Activated CD4-positive, alpha-beta T cell treated with anti-CD3 and anti-CD28 coated beads, Interleukin-2, Interleukin-6, amounts not matched to agents 100 ng/mL and 50 ng/mL, durations not matched to agents 16 hours and 8 hours (primary cell): ENCODE measurements at regions not wholly inside any gene's neighbourhood (a gene's known extent, or its start where the extent isn't known, plus 50 kb on each side); places are given as distances from the start of the nearest gene placed in this dataset.

ENCODE experiments used
- DNase-seq: peaks from one replicate; pipeline ENCODE4 v3.0.0-alpha.2; 2020

DNA sequence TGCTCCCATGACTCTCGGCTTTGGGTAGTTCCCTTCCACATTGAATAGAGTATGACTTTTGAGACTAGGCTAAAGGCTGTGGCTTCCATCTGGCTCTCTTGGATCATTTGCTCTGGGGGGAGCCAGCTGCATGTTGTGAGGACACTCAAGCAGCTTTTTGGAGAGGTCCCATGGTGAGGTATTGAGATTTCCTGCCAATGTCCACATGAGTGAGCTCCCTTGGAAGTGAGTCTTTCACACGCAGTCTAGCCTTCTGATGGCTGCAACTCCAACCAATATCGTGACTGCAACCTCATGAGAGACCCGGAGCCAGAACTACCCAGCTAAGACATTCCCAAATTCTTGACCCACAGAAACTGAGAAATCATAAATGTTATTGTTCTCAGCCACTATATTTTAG, 127.7 kb upstream of the KAZN start:
- no peak for DNase-seq

DNA sequence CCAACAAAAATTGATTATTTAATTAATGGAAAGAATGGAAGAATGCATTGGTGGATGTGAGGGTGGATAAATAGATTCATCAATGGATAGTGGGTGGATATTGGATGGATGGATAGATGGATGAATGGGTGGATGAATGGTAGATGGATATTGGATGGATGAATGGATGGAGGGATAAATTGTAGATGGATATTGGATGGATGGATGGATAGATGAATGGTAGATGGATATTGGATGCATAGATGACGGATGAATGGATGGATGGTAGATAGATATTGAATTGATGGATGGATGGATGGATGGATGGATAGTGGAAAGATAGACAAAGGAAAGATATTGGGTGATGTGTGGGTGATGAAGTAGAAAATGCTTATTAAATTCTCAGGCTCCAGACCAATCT, 123.6 kb upstream of the KAZN start:
- DNase-seq = no peak

DNA sequence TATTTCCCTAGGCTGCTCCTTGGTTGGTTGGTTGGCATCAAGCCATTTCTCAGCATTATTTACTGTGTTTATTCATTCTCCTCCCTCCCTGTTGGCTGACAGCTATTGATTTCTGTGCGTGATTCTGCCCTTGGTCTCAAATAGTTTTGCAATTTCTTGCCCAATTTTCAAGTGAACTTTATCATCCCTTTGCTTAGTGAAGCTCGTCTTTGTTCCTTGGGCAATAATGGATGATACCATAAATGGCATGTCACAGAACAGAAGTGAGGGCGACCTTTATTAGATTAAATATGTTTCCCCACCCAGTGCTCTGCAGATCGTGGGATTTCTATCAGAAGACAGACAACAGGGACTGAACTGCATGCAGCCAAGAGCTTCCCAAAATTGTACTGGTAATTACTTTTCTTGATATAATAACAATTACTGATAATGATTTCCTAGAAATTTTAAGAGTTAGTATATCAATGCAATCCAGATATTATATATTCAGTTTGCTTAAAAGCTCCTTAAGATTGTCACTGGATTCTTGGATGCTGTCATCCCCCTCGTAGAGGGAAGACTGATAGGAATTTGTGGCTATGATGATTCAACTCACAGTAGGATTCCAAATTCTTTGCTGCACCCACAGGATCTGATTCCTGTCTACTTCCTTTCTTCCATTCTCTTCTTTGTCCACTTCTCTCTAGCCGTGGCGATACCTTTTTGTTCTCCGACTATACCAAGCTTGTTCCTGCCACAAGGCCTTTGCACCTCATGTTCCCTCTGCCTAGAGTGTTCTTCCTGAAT, 122.1 kb upstream of the KAZN start:
- no peak for DNase-seq

DNA sequence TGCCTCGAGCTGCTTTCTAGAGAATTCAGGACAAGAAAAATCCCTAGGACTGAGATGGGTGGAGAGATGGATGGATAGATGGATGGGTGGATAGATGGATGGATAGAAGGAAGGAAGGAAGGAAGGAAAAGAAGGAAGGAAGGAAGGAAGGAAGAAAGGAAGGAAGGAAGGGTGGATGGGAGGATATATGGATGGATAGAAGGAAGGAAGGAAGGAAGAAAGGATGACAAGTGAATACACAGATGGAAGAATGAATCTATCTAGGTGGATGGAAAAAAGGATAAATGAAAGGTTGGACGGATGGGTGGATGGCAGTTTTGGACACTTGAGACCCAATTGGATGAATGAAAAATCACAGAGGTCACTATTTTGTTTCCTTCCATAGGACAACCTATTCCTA, 120.4 kb upstream of the KAZN start:
- DNase-seq = no peak

DNA sequence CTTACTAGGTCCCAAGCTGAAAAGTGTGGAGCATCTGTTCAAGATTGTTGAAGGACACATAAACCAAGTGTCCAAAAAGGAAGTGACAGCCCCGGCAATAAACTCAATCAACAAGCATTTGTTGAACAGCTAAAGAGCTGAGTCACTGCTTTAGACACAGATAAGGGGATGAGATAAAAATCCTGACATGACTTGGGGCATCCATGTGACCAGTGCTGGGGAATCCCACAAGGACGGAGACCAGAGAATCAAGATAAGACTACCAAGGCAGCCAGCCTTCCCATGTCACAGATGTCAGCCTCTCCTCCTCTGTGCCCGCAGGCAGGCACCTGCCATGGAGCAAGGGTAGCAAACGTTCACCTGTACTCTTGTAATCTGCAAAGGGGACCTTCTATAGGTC, 118.6 kb upstream of the KAZN start:
- no peak for DNase-seq

DNA sequence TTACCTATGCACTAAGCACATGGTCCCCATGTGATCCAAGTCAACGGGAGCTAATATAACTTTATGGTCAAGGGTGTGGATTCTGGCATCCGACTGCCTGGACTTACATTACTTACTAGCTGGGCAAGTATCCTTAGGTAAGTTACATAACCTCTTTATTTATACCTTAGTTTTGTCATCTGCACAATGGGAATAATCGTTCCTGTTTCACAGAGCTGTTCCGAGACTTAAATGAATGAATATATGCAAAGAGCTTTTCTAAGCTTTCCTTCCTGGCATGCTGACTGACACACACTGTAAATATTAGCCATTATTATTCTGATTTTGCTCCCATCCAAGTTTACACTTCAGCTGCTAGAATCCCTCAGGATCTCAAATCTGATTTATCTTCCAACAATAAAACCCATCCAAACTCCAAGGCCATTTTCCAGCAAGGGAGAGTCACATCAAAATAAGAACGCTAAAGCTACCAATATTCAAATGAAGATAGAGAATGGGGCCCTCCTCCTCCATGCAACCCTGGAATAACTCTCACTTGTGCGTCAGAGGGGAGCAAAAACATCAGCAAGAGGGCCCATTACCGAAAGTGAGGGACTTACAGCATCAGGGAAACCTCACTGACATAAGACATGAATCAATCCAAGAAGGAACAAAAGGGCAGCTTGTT, 115.6 kb upstream of the KAZN start:
- DNase-seq = no peak

DNA sequence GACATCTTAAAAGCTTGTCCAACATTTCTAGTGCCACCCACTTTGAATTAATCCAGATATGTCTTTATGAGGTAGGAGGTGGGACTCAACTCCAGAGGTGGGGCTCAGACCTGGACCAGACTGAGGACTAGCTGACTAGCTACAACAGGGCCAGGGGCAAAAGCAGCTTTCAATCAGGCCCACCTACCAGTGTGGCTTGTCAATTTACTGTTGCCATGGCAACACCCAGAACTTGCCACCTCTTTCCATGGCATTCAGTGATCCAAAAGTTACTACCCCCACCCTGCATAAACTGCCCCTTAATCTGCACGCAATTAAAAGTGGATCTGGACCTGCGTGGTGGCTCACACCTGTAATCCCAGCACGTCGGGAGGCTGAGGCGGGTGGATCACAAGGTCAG, 113.2 kb upstream of the KAZN start:
- no peak for DNase-seq

DNA sequence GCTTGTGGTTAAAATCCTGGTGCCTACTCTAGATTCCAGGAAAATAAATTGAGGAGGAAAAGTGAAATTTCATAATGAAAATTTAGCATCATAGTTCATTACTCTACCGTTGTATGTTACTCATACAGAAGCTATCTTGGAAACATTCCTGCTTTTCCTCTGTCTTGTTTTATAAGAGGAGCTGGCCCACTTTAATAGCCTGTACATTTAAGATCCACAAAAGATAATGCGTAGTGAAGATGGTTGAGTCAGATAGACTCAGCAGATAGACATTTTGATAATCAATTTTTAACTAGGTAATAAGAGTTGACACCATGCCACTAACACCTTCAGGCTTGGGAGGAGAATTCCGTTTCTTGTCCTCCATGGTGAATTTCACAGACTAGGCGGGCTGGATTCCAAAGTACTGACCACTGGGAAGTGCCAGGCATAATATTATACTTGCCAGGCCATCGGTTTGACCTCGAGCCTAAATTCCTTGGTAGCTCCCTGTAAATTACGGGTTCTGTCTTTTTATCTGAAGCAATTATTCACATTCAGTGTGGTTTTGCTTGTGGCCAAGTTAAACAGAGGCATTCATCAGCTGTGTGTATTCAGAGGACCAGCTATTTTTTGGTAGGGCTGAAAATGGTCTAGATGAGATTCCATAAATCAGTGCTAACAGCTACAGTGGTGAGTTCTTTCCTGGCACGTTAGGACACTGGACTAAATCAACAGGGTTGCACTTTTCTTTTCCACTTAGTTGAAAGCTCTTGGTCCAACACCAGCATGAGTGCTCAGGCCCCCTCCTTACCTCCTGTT, 111.9 kb upstream of the KAZN start:
- DNase-seq = no peak

DNA sequence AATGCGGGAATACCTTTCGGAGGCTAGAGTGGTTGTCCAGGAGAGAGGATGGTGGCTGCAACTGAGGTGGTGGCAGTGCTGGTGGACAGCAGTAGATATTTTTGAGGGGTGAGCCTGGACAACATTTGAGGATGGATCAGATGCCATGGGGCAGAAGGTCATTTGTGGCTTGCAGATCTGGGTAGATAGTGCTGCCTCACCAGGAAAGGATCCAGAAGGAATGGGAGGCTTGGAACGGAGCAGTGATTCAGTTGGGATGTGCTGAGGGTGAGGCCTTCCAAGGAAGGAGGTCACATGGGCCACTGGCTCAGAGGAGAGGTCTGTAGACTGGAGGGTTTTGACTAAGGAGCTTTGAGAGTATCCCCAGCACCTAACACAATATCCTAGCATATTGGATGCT, 110.8 kb upstream of the KAZN start:
- no peak for DNase-seq

DNA sequence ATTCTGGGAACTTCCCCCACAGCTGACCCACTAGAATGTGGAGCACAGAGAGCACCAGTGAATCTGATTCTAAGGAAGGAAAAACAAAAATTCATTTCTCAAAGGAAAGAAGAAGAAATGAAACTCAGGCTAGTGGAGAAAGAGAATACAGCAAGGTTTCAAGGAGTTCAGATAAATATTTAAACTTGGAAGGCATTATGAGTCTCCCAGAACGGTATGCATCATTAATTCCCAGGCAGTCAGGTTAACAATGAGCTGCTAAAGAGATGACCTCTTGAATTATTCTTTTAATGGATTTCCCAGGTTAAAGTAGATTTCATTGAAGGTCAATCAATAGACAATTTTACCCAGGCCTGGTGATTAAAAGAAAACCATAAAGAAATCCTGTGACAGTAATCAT, 103.6 kb upstream of the KAZN start:
- no peak for DNase-seq

DNA sequence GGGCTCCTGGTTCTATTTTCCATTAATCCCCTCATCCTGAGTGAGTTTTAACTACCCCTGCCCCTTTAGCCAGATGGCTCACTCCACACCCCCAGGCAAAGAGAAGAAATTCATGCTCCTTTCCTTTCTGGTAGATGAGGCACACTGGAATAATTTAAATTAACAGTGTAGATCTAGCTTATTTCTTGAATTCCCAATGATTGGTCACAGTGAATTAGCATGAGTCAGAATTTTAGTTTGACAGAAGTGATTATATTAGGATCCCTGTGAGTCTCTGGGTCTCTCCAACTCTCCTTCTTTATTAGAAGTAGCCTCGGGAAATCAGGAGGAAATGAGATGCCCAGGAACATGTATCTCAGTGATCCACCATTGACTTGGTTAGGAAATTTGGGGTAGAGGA, 103.1 kb upstream of the KAZN start:
- DNase-seq = no peak

DNA sequence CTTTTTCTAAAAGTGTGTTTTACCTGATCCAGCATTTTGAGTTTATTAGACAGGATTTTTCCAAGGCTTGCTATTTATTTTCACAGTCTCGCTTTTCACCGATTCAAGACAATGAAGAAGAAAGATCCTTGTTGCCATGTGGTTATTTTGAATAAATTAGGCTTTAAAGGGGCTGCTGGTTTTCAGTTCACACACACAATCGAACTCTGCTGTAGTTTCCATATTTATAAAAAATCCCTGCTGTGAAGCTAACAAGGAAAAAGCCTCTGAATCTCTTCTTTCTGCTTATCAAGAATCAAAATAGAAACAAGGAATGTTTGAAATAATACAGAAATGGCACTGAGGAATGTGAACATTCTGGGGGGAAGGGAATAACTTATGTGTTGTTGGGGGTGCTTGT, 102.5 kb upstream of the KAZN start:
- DNase-seq = no peak

DNA sequence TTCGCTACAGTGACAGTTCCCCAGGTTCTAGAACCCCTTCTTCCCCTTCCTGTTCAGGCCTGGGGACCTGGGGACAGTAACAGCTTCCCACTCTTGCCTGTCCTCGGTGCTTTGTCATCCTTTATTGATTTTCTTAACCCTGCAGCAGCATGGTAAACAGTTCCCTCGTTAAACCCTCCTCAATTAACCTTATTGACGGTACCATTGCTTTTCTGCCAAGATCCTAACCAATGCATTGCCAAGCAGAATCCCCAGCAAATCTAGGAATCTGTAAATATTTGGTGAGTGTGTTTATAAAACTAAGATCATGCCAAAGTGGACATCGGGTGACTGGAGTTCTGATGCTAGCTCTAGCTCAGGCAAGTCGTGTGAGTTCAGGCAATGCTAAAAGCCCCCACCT, 99.6 kb upstream of the KAZN start:
- no peak for DNase-seq

DNA sequence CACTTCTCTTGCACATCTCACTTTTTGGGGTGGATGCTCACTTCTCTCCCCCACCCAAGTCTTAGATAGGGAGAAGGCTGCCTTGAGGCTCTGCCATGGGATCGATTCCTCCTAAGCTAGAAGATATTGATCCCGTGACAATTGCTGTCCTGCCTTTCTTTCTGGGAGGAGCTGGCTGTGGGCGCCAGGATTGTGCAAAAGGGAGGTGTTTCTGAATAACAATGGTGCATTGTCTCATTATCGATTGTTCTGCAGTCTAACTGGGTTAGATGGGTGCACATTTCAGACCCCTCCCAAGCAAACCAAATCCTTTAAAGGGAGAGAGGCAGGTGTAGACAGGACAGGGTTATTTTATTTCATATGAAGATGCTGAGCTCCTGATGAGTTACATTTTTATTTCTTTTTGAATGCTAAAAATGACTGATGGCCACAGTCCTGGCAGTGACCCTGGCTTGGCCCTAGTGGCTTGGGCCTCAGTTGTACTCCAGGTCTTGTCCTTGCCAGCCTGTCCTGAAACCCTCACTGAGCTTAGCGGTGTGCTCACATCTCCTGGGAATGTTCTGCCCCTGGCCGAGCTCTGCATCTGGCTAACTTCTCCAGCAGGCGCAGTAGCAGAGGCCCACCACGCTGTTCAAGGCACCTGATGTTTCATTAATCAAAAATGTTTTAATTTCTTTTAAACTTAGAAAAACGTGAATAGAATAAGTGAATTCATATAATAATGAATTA, 99.0 kb upstream of the KAZN start:
- DNase-seq = no peak

DNA sequence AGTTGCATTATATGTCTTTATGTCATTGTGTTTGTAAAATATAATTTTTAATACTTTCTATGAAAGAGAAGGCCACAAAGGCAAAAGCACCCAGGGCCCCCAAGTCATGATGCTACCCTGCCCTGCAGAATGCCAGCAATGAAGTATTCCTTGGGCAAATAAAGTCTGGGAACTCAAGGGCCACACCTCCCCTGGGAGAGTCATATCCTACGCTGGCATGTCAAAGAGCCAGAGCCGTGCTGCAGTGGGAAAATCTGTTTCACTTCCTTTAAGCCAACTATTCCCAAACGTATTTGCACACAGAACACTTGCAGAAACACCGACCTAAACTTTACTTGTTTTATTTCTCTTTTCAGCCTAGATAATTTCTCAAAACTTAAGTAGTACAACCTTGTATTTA, 98.4 kb upstream of the KAZN start:
- no peak for DNase-seq

DNA sequence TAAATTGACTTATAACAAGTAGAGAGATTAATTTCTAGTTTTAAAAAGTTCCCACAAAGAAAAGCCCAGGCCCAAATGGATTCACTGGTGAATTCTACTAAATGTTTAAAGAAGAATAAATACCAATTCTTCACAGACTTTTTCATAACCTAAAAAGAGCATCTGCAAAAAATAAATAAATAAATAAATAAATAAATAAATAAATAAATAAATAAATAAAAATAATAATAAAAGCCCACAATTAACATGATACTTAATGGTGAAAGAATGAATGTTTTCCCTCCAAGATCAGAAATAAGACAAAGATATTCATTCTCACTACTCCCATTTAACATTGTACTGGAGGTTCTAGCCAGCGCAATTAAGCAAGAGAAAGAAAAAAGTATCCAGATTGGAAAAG, 97.6 kb upstream of the KAZN start:
- no peak for DNase-seq

DNA sequence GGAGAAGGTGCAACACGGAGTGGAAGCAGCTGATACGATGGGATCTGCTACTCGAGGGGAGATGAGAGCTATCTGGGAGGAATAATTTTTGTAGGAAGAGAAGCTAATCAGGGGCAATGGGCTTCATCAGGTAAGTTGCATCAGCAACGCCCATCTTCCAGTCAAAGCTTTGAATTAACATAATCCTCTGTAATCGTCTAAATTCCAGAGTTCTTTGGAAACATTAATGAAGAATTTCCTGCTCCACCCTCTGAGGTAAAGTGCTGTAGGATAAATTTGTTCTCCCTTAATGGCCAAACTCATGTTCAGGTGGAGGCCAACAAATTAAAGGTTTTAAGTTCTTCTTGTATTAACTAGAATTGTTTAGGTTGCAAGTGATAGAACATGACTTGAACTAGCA, 94.0 kb upstream of the KAZN start:
- no peak for DNase-seq

DNA sequence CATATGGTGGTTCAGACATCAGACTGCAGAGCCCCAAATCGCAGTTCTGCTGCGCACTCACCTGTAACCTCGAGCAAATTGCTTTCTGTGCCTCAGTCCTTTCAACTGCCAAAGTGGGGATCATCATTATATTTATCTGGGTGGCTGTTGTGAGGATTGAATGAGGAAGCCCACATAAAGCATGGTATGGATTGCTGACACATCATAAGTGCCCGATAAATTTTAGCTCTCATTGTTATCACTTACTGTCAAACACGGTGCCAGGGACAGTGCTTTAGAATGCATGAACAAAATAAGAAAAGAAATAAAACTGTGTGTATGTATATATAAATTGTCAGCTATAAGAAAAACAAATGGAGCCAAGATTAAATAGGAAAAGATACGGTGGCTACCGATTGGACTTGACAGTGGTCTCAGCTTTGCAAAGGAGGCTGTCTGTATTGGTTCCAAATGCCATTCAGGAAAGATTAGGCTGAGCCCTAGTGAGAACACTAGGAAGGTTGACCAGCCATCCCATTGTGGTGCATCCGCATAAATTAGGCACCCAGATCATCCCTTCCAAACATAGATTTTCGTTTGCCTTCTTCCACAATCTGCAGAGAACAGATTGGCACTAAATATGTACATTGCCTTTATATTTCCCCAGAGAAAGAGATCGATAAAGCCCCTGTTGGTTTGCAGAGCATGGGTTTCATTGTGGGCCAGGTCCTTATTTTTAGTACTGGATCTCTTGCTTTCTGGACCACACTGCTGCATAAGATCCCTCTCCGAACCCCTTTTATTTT, 91.8 kb upstream of the KAZN start:
- no peak for DNase-seq

DNA sequence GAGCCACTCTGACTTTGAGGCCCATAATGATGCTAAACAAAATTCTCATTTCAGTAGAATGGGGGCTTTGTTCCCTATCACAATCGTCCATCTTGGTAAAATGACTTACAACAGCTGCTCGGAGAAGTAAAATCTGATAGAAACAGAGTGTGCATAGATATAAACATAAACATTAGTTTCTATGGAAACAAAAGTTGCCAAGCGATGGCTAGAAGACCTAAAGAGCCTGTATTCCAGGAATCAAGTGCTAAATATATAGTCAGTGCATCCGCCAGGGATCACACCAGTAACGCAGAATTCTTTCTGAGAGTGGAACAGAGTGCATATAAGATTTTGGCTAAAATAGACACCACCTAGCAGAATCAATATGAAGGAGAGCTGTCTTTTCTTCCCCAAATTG, 91.2 kb upstream of the KAZN start:
- DNase-seq = no peak

DNA sequence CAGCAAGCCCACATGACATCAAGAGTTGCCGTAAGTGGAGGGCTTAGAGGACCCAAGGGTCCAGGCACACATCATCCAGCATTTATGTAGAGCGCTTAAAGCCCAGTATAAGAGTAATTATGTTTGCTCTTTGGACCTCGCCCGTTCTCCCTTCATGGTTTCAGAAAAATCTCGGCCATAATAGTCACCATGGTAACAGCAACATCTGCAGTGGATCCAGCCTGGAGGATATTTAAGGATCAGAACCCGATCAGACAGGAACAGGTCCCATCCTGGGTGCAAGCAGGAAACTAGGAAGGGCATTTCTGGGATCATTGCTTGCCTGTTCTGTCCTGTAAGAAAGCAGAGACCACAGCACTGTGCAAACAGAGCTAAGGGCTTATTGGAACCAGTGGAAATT, 89.9 kb upstream of the KAZN start:
- no peak for DNase-seq

DNA sequence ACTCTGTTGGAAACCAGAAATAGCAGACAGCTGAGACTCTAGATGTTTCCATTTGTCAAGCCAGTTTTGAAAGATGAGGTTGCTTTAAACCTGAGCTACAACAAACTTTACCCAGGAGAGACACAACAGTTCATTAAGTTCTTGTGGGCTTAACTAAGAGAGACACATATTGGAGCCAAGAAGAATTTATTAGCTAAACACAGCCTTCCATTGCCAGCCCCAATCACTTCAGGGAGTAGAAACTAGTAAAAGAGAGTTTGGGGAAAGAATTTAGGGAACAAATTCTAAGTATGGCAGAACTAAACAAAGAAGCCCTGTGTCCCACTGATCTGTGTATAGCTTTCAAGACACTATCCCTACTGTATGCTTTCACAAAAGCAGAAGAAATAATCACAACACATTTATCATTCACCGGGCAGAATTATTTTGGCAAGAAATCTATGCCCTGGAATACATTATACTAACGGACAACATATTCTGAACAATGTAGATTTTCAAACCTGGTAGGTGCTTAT, 87.3 kb upstream of the KAZN start:
- no peak for DNase-seq
